GM19463 (cell line): ENCODE measurements at regions not wholly inside any gene's neighbourhood (a gene's known extent, or its start where the extent isn't known, plus 50 kb on each side); places are given as distances from the start of the nearest gene placed in this dataset.
A peak's percentile ranks its signal among the peaks of the same experiment; 100 is the strongest.
"Not testable (repeated sequence)": the region's sequence is repeated elsewhere in the genome, so short reads cannot be mapped to it uniquely, and the experiment has no call there.

ENCODE experiments used
- ATAC-seq: cut with Tn5 transposase; IDR thresholded peaks from one replicate; pipeline ENCODE4 v1.9.1; 2021; ENCODE audit warnings: mild to moderate bottlenecking, moderate library complexity; ENCODE audit not compliant: unreplicated experiment

GRCh38 chr12:9313479-9313878 is 105.3 kb upstream of the PZP start:
- ATAC-seq = not testable (repeated sequence)

GRCh38 chr12:9312406-9313392 is 104.5 kb upstream of the PZP start:
- not testable (repeated sequence) for ATAC-seq

DNA sequence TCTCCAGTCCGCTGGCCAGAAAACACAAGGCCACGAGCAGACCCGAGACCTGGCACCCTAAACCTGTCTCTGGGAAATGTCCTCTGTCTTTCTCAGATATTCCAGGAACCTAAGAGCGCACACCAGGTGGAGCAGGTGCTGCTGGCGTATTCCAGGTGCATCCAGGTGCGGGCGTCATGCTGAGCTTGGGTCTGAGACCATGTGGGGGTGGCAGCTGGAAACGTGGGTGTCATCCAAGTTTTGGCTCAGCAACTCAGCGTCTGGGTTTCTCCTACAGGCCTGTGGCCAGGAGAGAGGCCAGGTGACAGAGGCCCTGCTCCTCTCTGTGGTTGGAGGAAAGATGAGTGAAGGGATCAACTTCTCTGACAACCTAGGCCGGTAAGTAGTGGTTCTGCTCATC is 103.3 kb upstream of the PZP start:
- not testable (repeated sequence) for ATAC-seq

DNA sequence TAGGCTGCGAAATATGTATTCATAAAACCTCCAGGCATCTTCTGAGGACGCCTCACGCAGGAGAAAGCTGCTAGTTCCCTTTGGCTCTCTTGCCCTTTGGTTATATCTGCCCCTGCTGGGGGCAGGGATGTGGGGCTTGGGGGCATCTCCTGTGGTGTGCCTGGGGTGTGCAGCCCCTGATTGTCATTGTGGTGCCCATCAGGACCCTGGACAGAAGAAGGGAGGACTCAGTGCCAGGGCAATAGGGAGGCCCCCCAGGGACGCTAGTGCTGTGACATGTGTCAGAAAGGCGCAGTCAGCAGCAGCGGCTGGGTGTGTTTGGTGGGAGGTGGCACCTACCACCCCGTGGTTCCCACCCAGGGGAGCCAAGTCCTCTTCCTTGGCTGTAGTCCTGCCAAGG is 102.5 kb upstream of the PZP start:
- not testable (repeated sequence) for ATAC-seq

- ATAC-seq = not testable (repeated sequence)
Measured at GRCh38 chr12:9309749-9310148, 101.6 kb upstream of the PZP start.

DNA sequence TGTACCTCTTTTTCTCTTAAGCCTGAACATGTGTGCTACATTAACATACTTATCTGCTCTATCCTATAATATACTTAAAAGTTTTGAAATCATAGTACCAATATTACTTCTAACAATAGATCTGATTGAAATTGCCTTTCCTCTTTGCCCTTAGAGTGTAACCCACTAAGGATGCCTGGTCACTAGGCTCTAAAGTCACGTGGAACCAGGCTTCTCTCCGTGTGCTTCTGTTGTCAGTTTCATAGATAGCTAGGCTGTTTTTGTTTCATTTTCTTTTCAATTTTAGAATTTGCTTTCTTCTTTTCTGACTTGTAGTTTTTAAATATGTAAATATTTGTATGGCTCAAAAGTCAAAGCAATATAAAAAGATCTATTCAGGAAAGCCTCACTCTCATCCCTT is 100.5 kb upstream of the PZP start:
- not testable (repeated sequence) for ATAC-seq

GRCh38 chr12:9308163-9308562 is 100.0 kb upstream of the PZP start:
- ATAC-seq = not testable (repeated sequence)

- ATAC-seq = not testable (repeated sequence)
Measured at GRCh38 chr12:9307255-9307654, 99.1 kb upstream of the PZP start.

DNA sequence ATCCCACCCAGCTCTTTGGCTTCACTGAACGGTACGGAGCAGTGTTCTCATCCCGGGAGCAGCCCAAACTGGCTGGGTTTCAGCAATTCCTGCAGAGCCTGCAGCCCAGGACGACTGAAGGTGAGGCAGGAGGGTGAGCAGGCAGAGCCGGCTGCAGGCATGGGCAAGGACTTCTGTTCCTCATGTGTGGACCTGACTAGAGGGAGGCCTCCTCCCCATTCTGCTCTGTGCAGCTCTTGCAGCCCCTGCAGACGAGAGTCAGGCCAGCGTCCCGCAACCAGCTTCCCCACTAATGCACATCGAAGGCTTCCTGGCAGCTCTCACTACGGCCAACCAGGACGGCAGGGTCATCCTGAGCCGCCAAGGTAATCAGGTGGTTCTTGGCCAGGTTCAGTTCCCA is 97.8 kb upstream of the PZP start:
- ATAC-seq = not testable (repeated sequence)

DNA sequence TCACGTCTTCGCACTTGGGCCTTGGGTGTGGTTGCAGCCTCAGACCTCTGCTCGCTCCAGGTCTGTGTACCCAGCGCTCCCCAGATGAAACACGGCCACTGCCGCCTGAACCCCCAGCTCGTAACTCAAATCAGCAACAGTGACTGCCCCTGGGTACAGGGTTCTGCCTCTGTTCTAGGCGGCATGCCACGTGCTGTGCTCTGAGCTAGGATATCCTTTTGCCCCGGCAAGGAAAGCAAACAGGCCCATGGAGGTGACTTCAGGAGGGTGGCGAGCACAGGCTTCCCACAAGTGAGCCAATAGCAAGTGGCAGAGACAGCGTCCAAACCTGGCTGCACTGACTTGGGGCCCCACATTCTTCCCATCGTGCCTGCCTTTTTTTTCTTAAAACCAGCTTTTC is 96.3 kb upstream of the PZP start:
- not testable (repeated sequence) for ATAC-seq

DNA sequence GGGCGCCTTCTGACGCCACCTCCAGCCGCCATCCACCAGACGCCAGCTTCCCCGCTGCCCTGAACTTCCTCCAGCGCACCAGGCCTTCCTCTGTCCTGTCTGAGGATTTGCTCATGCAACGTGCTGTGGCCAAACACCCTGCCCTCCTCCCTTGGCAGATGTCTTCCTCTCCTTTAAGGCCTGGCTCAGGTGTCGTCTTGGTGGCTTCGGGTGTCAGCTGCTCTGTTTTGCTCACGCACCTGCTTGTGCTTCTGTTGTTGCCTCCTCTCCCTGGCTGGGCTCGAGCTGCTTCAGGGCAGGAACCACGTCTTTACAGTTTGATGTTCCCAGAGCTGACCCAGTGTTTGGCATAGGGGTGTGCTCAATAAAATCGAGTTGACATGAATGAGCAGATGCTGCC is 87.7 kb upstream of the PZP start:
- ATAC-seq = not testable (repeated sequence)

- ATAC-seq = not testable (repeated sequence)
Measured at GRCh38 chr12:9294072-9294620, 86.0 kb upstream of the PZP start.

DNA sequence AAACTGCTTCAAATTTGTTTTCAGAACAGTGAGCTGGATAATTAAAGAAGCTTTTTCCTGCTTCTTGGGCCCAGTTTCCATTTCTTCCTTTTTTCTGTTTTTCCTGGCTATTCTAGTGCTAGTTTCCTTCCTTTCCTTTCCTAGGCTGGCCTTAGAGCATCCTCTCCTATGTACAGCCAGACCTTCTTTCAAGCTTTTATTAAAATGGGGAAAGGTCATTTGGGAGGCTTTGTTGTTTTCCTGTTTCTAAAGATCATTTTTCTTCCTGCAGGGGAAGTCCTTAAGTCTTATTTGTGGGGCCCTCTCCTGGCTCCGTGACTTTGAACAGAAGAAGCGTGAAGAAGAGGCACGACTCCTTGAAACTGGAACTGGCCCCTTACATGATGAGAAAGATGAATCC is 85.2 kb upstream of the PZP start:
- ATAC-seq = not testable (repeated sequence)

GRCh38 chr12:9289984-9290383 is 81.8 kb upstream of the PZP start:
- ATAC-seq = not testable (repeated sequence)

GRCh38 chr12:9284724-9285123 is 76.5 kb upstream of the PZP start:
- not testable (repeated sequence) for ATAC-seq

DNA sequence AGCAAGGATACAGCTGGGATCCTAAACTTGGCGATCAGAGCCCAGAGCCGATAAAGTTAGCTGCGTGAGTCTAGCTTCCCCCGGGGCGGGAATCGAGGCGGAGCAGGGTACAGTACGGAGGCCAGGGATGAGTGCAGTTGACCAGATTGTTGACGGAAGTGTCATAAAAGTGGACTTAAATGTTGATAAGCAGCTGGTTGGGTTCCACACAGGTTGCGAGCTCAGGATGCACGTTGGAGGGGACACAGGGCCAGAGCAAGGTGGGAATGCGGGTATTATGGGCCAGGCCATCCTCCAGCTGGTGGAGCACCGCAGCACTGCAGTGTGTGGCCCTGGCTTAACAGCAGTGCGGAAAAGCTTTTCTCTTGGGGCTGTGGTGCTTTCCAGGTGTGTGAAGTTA is 76.0 kb upstream of the PZP start:
- ATAC-seq = not testable (repeated sequence)

- ATAC-seq = peak; percentile 47
Measured at GRCh38 chr12:9283346-9284095, 75.3 kb upstream of the PZP start.

- ATAC-seq = no peak
Measured at GRCh38 chr12:9276990-9277389, 68.8 kb upstream of the PZP start.

DNA sequence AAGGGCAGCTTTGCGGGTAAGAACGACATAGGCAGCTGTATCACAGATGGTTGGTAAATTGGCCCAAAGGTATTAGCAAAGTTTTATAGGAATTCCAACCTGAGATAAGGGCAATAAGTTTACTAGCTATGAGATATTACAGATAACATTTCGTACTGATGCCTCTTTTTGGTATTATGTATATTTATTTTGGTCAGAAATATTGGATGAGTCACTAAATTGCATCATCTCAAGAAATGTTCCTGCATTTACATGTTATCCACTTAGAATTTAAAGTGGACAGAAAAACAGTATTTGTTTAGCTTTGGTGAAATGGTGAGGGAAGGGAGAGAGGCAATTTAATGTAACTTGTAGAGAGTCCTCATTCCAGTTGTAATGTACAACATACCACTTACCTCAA is 65.1 kb upstream of the PZP start:
- ATAC-seq = no peak

- ATAC-seq = no peak
Measured at GRCh38 chr12:9271875-9272274, 63.7 kb upstream of the PZP start.

DNA sequence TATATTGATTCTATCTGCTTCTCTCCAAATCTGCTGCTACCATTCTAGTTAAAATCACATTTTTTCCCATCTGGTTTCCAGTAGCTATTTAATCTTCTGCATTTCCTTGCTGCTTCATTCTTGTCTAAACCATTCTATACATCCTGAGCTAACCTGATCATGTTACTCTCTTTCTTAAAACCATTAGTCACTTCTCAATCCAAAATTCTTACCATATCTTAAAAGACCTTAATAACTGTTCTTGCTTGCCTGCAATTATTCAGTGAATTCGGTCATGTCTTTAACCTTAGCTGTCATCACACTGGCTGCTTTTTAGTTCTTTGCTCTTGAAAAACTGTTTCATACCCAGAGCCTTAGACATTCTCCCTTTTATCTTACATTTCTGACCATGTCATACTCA is 56.4 kb upstream of the PZP start:
- ATAC-seq = no peak
